ENCODE measurements at regions not wholly inside any gene's neighbourhood (a gene's known extent, or its start where the extent isn't known, plus 50 kb on each side); places are given as distances from the start of the nearest gene placed in this dataset.

- TF ChIP-seq, protein P1, sequence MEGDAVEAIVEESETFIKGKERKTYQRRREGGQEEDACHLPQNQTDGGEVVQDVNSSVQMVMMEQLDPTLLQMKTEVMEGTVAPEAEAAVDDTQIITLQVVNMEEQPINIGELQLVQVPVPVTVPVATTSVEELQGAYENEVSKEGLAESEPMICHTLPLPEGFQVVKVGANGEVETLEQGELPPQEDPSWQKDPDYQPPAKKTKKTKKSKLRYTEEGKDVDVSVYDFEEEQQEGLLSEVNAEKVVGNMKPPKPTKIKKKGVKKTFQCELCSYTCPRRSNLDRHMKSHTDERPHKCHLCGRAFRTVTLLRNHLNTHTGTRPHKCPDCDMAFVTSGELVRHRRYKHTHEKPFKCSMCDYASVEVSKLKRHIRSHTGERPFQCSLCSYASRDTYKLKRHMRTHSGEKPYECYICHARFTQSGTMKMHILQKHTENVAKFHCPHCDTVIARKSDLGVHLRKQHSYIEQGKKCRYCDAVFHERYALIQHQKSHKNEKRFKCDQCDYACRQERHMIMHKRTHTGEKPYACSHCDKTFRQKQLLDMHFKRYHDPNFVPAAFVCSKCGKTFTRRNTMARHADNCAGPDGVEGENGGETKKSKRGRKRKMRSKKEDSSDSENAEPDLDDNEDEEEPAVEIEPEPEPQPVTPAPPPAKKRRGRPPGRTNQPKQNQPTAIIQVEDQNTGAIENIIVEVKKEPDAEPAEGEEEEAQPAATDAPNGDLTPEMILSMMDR (IDR thresholded peaks at IDR 0.05) = no peak
- no peak for TF ChIP-seq TEAD4 (CRISPR knock-in tag; IDR thresholded peaks at IDR 0.05)
- TF ChIP-seq, protein P2, sequence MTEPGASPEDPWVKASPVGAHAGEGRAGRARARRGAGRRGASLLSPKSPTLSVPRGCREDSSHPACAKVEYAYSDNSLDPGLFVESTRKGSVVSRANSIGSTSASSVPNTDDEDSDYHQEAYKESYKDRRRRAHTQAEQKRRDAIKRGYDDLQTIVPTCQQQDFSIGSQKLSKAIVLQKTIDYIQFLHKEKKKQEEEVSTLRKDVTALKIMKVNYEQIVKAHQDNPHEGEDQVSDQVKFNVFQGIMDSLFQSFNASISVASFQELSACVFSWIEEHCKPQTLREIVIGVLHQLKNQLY (CRISPR knock-in tag; IDR thresholded peaks at IDR 0.05) = no peak
- no peak for TF ChIP-seq NFYB (CRISPR knock-in tag; conservative IDR thresholded peaks at IDR 0.05; ENCODE audit: low read depth)
- TF ChIP-seq ELF4 (CRISPR knock-in tag; IDR thresholded peaks at IDR 0.05; ENCODE audit: low read depth) = no peak
- no peak for TF ChIP-seq FOXP1 (CRISPR knock-in tag; IDR thresholded peaks at IDR 0.05; ENCODE audit: borderline replicate concordance)
- TF ChIP-seq NR3C1 (CRISPR knock-in tag; conservative IDR thresholded peaks at IDR 0.05; ENCODE audit: low read depth) = no peak
- no peak for TF ChIP-seq SP1 (CRISPR knock-in tag; conservative IDR thresholded peaks at IDR 0.05)
- TF ChIP-seq TEAD1 (CRISPR knock-in tag; IDR thresholded peaks at IDR 0.05) = no peak
- TF ChIP-seq ZNF512 (CRISPR knock-in tag; IDR thresholded peaks at IDR 0.05; ENCODE audit: borderline replicate concordance) = no peak
- TF ChIP-seq CREB1 (CRISPR knock-in tag; IDR thresholded peaks at IDR 0.05) = no peak
- TF ChIP-seq ZNF423 (CRISPR knock-in tag; IDR thresholded peaks at IDR 0.05) = no peak
Measured at GRCh38 chr17:5819396-5819795, 235.1 kb upstream of the NLRP1 start.
